DND-41 (cell line): ENCODE measurements at regions not wholly inside any gene's neighbourhood (a gene's known extent, or its start where the extent isn't known, plus 50 kb on each side); places are given as distances from the start of the nearest gene placed in this dataset.

ENCODE experiments used
- CTCF ChIP-seq: IDR thresholded peaks from 2 replicates; pipeline ENCODE4 v1.5.1; 2012; ENCODE audit warnings: borderline replicate concordance, low read length, moderate library complexity, mild to moderate bottlenecking; ENCODE audit not compliant: poor library complexity, severe bottlenecking; ENCODE audit errors: extremely low read depth
- EZH2 ChIP-seq: IDR thresholded peaks from 3 replicates; pipeline ENCODE4 v1.6.1; 2012; ENCODE audit warnings: borderline replicate concordance, low read depth, mild to moderate bottlenecking, moderate library complexity, low read length, inconsistent platforms; ENCODE audit not compliant: severe bottlenecking

- TF ChIP-seq CTCF (no peak), EZH2 (no peak)
These were observed 1052.3 kb upstream of the ZEB2 start for GRCh38 chr2:145572238-145572637.
